WTC11 (cell line): ENCODE measurements at regions not wholly inside any gene's neighbourhood (a gene's known extent, or its start where the extent isn't known, plus 50 kb on each side); places are given as distances from the start of the nearest gene placed in this dataset.

Experiments
- ATAC-seq: fragments of 200-7000 bp; cut with Tn5 transposase; 2 replicates; pipeline ENCODE4 v1.10.0; 2021; ENCODE audit warnings: mild to moderate bottlenecking, moderate library complexity
- CTCF ChIA-PET: fragments of 300-600 bp; sonication (Branson Sonifier 250); formaldehyde crosslinking; loops from one replicate; lab custom pipeline; 2021; ENCODE audit warnings: antibody characterized with exemption; lab: Charles Lee
- POLR2A ChIA-PET: fragments of 350-600 bp; sonication (Branson Sonifier 250); formaldehyde crosslinking; loops from one replicate; lab custom pipeline; 2021; ENCODE audit warnings: antibody characterized with exemption; lab: Charles Lee
- DNase-seq: peaks from one replicate; pipeline ENCODE4 v3.0.0; 2021; ENCODE audit warnings: low spot score
- H3K27ac Mint-ChIP-seq: 2 replicates; pipeline ENCODE4 v1.8.0; 2021; ENCODE audit warnings: mixed read lengths
- H3K27me3 Mint-ChIP-seq: 2 replicates; pipeline ENCODE4 v1.8.0; 2021; ENCODE audit warnings: low read depth, mild to moderate bottlenecking, moderate library complexity, mixed read lengths
- H3K36me3 Mint-ChIP-seq: 2 replicates; pipeline ENCODE4 v1.8.0; 2021; ENCODE audit warnings: mixed read lengths
- H3K4me1 Mint-ChIP-seq: 2 replicates; pipeline ENCODE4 v1.8.0; 2022; ENCODE audit warnings: mixed read lengths
- H3K4me3 Mint-ChIP-seq: 2 replicates; pipeline ENCODE4 v1.8.0; 2021; ENCODE audit warnings: mild to moderate bottlenecking, moderate library complexity, mixed read lengths
- H3K9me3 Mint-ChIP-seq: 2 replicates; pipeline ENCODE4 v1.8.0; 2021; ENCODE audit warnings: mixed read lengths
- CREB1 ChIP-seq: sonication (generic); formaldehyde crosslinking; IDR thresholded peaks from 2 replicates; pipeline ENCODE4 v1.8.0; 2023; ENCODE audit warnings: mild to moderate bottlenecking, missing genetic modification reagents
- E2F5 ChIP-seq: sonication (generic); formaldehyde crosslinking; IDR thresholded peaks from 2 replicates; pipeline ENCODE4 v1.8.1; 2022; ENCODE audit warnings: mild to moderate bottlenecking, moderate library complexity, missing genetic modification reagents
- ERG ChIP-seq: fragments of 250-450 bp; sonication (Bioruptor Pico); IDR thresholded peaks from 2 replicates; pipeline ENCODE4 v1.8.0; 2021; ENCODE audit warnings: mild to moderate bottlenecking
- FOXP1 ChIP-seq: sonication (generic); formaldehyde crosslinking; IDR thresholded peaks from 2 replicates; pipeline ENCODE4 v1.8.0; 2022; ENCODE audit warnings: missing genetic modification reagents, mild to moderate bottlenecking, moderate library complexity, borderline replicate concordance
- GABPB1 ChIP-seq: sonication (generic); formaldehyde crosslinking; IDR thresholded peaks from 2 replicates; pipeline ENCODE4 v1.8.1; 2023; ENCODE audit warnings: mild to moderate bottlenecking, missing genetic modification reagents
- IRF1 ChIP-seq: sonication (generic); formaldehyde crosslinking; IDR thresholded peaks from 2 replicates; pipeline ENCODE4 v1.8.0; 2023; ENCODE audit warnings: missing genetic modification reagents
- IRF2 ChIP-seq: sonication (generic); formaldehyde crosslinking; IDR thresholded peaks from 2 replicates; pipeline ENCODE4 v1.8.0; 2022; ENCODE audit warnings: low read depth, missing genetic modification reagents, borderline replicate concordance
- JAZF1 ChIP-seq: fragments of 250-450 bp; sonication (Bioruptor Pico); IDR thresholded peaks from 2 replicates; pipeline ENCODE4 v1.9.0; 2021; ENCODE audit warnings: moderate library complexity, mild to moderate bottlenecking, inconsistent platforms
- JUN ChIP-seq: sonication (generic); formaldehyde crosslinking; IDR thresholded peaks from 2 replicates; pipeline ENCODE4 v1.8.0; 2023; ENCODE audit warnings: mild to moderate bottlenecking, missing genetic modification reagents
- NR2C2 ChIP-seq: sonication (generic); formaldehyde crosslinking; IDR thresholded peaks from 2 replicates; pipeline ENCODE4 v1.8.0; 2022; ENCODE audit warnings: mild to moderate bottlenecking, missing genetic modification reagents
- RELA ChIP-seq: sonication (generic); formaldehyde crosslinking; IDR thresholded peaks from 2 replicates; pipeline ENCODE4 v1.8.1; 2022; ENCODE audit warnings: missing genetic modification reagents, mild to moderate bottlenecking, borderline replicate concordance
- RORB ChIP-seq: fragments of 250-450 bp; sonication (Bioruptor Pico); IDR thresholded peaks from 2 replicates; pipeline ENCODE4 v1.9.0; 2021; ENCODE audit warnings: mild to moderate bottlenecking
- TEAD1 ChIP-seq: sonication (generic); formaldehyde crosslinking; IDR thresholded peaks from 2 replicates; pipeline ENCODE4 v1.8.0; 2022; ENCODE audit warnings: mild to moderate bottlenecking, missing genetic modification reagents
- TEAD4 ChIP-seq: sonication (generic); formaldehyde crosslinking; IDR thresholded peaks from 2 replicates; pipeline ENCODE4 v1.8.0; 2022; ENCODE audit warnings: mild to moderate bottlenecking, missing genetic modification reagents
- ZBTB21 ChIP-seq: sonication (generic); formaldehyde crosslinking; IDR thresholded peaks from 2 replicates; pipeline ENCODE4 v1.8.1; 2023; ENCODE audit warnings: mild to moderate bottlenecking, missing genetic modification reagents, borderline replicate concordance
- ZNF263 ChIP-seq: sonication (generic); formaldehyde crosslinking; IDR thresholded peaks from 2 replicates; pipeline ENCODE4 v1.8.1; 2022; ENCODE audit warnings: low read depth, mild to moderate bottlenecking, moderate library complexity, missing genetic modification reagents
- ZNF425 ChIP-seq: fragments of 250-450 bp; sonication (Bioruptor Pico); conservative IDR thresholded peaks from 2 replicates; pipeline ENCODE4 v1.9.0; 2021; ENCODE audit warnings: mild to moderate bottlenecking
- TF ChIP-seq, protein P1 (sequence below): sonication (generic); formaldehyde crosslinking; IDR thresholded peaks from 2 replicates; pipeline ENCODE4 v1.8.1; 2022; ENCODE audit warnings: mild to moderate bottlenecking, missing genetic modification reagents, moderate library complexity, borderline replicate concordance
- TF ChIP-seq, protein P2 (sequence below): sonication (generic); formaldehyde crosslinking; IDR thresholded peaks from 2 replicates; pipeline ENCODE4 v1.8.0; 2023; ENCODE audit warnings: missing genetic modification reagents, mild to moderate bottlenecking, borderline replicate concordance

DNA sequence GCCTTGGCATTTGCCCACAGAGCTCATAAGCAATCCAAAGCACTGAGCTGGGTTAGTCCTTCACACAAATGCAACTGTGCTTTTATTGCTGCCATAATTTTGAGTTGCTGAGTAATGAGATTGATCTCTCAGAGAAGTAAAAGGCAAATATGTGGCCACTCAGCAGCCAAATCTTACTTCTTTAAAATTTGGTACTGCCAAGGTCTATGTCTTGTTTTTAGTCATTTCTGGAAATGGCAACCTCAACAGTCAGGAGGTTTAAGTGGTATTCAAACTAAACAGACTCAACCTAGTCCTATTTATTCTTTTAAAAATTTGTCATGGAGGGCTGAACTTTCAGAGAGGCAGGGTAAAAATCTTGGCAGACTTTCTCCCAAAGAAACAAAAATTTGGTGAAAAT lies 216.4 kb upstream of the GJB5 start:
- no peak for ATAC-seq
- H3K27me3 Mint-ChIP-seq = peaks cover 8% of the 10 kb centered on the region; the same call in 1 of the 2 replicates
- CTCF ChIA-PET = interaction anchor here (1.0 to 2.1 kb wide), 3 partner anchors 8 to 204 kb away, joined by 3 to 5 read pairs (median 4); no protein-coding TSS in a partner anchor

More for the DNA sequence above, 216.4 kb upstream of the GJB5 start:
- TF ChIP-seq FOXP1 (CRISPR knock-in tag) (no peak), NR2C2 (no peak), GABPB1 (no peak), ZBTB21 (no peak), ZNF425 (no peak), E2F5 (CRISPR knock-in tag) (no peak), RORB (CRISPR knock-in tag) (no peak), TEAD1 (CRISPR knock-in tag) (no peak), TEAD4 (no peak), CREB1 (CRISPR knock-in tag) (no peak), JAZF1 (CRISPR knock-in tag) (no peak), JUN (CRISPR knock-in tag) (no peak), RELA (CRISPR knock-in tag) (no peak), ZNF263 (CRISPR knock-in tag) (no peak), IRF2 (CRISPR knock-in tag) (no peak), ERG (CRISPR knock-in tag) (no peak), IRF1 (CRISPR knock-in tag) (no peak)
- TF ChIP-seq, protein P1, sequence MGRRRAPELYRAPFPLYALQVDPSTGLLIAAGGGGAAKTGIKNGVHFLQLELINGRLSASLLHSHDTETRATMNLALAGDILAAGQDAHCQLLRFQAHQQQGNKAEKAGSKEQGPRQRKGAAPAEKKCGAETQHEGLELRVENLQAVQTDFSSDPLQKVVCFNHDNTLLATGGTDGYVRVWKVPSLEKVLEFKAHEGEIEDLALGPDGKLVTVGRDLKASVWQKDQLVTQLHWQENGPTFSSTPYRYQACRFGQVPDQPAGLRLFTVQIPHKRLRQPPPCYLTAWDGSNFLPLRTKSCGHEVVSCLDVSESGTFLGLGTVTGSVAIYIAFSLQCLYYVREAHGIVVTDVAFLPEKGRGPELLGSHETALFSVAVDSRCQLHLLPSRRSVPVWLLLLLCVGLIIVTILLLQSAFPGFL (CRISPR knock-in tag) = no peak
- TF ChIP-seq, protein P2, sequence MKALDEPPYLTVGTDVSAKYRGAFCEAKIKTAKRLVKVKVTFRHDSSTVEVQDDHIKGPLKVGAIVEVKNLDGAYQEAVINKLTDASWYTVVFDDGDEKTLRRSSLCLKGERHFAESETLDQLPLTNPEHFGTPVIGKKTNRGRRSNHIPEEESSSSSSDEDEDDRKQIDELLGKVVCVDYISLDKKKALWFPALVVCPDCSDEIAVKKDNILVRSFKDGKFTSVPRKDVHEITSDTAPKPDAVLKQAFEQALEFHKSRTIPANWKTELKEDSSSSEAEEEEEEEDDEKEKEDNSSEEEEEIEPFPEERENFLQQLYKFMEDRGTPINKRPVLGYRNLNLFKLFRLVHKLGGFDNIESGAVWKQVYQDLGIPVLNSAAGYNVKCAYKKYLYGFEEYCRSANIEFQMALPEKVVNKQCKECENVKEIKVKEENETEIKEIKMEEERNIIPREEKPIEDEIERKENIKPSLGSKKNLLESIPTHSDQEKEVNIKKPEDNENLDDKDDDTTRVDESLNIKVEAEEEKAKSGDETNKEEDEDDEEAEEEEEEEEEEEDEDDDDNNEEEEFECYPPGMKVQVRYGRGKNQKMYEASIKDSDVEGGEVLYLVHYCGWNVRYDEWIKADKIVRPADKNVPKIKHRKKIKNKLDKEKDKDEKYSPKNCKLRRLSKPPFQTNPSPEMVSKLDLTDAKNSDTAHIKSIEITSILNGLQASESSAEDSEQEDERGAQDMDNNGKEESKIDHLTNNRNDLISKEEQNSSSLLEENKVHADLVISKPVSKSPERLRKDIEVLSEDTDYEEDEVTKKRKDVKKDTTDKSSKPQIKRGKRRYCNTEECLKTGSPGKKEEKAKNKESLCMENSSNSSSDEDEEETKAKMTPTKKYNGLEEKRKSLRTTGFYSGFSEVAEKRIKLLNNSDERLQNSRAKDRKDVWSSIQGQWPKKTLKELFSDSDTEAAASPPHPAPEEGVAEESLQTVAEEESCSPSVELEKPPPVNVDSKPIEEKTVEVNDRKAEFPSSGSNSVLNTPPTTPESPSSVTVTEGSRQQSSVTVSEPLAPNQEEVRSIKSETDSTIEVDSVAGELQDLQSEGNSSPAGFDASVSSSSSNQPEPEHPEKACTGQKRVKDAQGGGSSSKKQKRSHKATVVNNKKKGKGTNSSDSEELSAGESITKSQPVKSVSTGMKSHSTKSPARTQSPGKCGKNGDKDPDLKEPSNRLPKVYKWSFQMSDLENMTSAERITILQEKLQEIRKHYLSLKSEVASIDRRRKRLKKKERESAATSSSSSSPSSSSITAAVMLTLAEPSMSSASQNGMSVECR (CRISPR knock-in tag) = no peak
- no peak overlapping the region for H3K4me3 Mint-ChIP-seq
- H3K4me1 Mint-ChIP-seq = no peaks in the 10 kb centered on the region
- H3K36me3 Mint-ChIP-seq = no peaks in the 10 kb centered on the region
- POLR2A ChIA-PET = no interaction called here
- peaks cover 9% of the 10 kb centered on the region for H3K9me3 Mint-ChIP-seq
- H3K27ac Mint-ChIP-seq = no peak overlapping the region
- no peak for DNase-seq
